ENCODE measurements at regions not wholly inside any gene's neighbourhood (a gene's known extent, or its start where the extent isn't known, plus 50 kb on each side); places are given as distances from the start of the nearest gene placed in this dataset.
"Not testable (repeated sequence)": the region's sequence is repeated elsewhere in the genome, so short reads cannot be mapped to it uniquely, and the experiment has no call there.

- no peak for DNase-seq (ENCODE audit: extremely low spot score)
- 32% methylated on average over 3 of the region's 3 CpGs for WGBS
- no peak overlapping the region for H3K27ac ChIP-seq (ENCODE audit: low read depth)
- no peak overlapping the region for H3K4me3 ChIP-seq (ENCODE audit: low read depth, low read length)
- H3K36me3 ChIP-seq (ENCODE audit: insufficient read depth): no peaks in the 10 kb centered on the region
- H3K4me1 ChIP-seq (ENCODE audit: insufficient read depth): no peaks in the 10 kb centered on the region
These were observed 144.0 kb upstream of the TBX18 start for GRCh38 chr6:84908304-84908904.

- 93% methylated on average over 3 of the region's 3 CpGs for WGBS
- no peak overlapping the region for H3K27ac ChIP-seq (ENCODE audit: low read depth)
- H3K4me1 ChIP-seq (ENCODE audit: insufficient read depth): no peaks in the 10 kb centered on the region
- no peaks in the 10 kb centered on the region for H3K36me3 ChIP-seq (ENCODE audit: insufficient read depth)
- no peak overlapping the region for H3K4me3 ChIP-seq (ENCODE audit: low read depth, low read length)
- no peak for DNase-seq (ENCODE audit: extremely low spot score)
These were observed 142.1 kb upstream of the TBX18 start for GRCh38 chr6:84906514-84906913.

- 38% methylated on average over 1 of the region's 1 CpG for WGBS
- Histone ChIP-seq H3K4me3 (ENCODE audit: low read depth, low read length) (no peak overlapping the region), H3K27ac (ENCODE audit: low read depth) (no peak overlapping the region), H3K36me3 (ENCODE audit: insufficient read depth) (no peaks in the 10 kb centered on the region), H3K4me1 (ENCODE audit: insufficient read depth) (no peaks in the 10 kb centered on the region)
- no peak for DNase-seq (ENCODE audit: extremely low spot score)
These were observed 141.4 kb upstream of the TBX18 start for GRCh38 chr6:84905823-84906222.

- Histone ChIP-seq H3K27ac (ENCODE audit: low read depth) (no peak overlapping the region), H3K36me3 (ENCODE audit: insufficient read depth) (no peaks in the 10 kb centered on the region)
- 88% methylated on average over 3 of the region's 3 CpGs for WGBS
These were observed 138.0 kb upstream of the TBX18 start for GRCh38 chr6:84902354-84902928.

GRCh38 chr6:84897988-84898594 is 133.7 kb upstream of the TBX18 start:
- Histone ChIP-seq H3K27ac (ENCODE audit: low read depth) (no peak overlapping the region), H3K4me3 (ENCODE audit: low read depth, low read length) (no peak overlapping the region), H3K36me3 (ENCODE audit: insufficient read depth) (no peaks in the 10 kb centered on the region), H3K4me1 (ENCODE audit: insufficient read depth) (no peaks in the 10 kb centered on the region)
- WGBS: 82% methylated on average over 3 of the region's 3 CpGs
- DNase-seq (ENCODE audit: extremely low spot score): no peak

More at GRCh38 chr6:84902354-84902928, 138.0 kb upstream of the TBX18 start:
- Histone ChIP-seq H3K4me3 (ENCODE audit: low read depth, low read length) (no peak overlapping the region), H3K4me1 (ENCODE audit: insufficient read depth) (no peaks in the 10 kb centered on the region)
- DNase-seq (ENCODE audit: extremely low spot score): no peak

- H3K4me1 ChIP-seq (ENCODE audit: insufficient read depth): no peaks in the 10 kb centered on the region
- 49% methylated on average over 1 of the region's 1 CpG for WGBS
- no peak for DNase-seq (ENCODE audit: extremely low spot score)
- H3K4me3 ChIP-seq (ENCODE audit: low read depth, low read length): no peak overlapping the region
- H3K27ac ChIP-seq (ENCODE audit: low read depth): no peak overlapping the region
- H3K36me3 ChIP-seq (ENCODE audit: insufficient read depth): no peaks in the 10 kb centered on the region
These were observed 132.6 kb upstream of the TBX18 start for GRCh38 chr6:84897011-84897410.

GRCh38 chr6:84892671-84893070 is 128.3 kb upstream of the TBX18 start:
- H3K4me1 ChIP-seq (ENCODE audit: insufficient read depth): no peaks in the 10 kb centered on the region
- WGBS: 53% methylated on average over 1 of the region's 1 CpG
- H3K4me3 ChIP-seq (ENCODE audit: low read depth, low read length): no peak overlapping the region
- no peak overlapping the region for H3K27ac ChIP-seq (ENCODE audit: low read depth)
- DNase-seq (ENCODE audit: extremely low spot score): no peak
- H3K36me3 ChIP-seq (ENCODE audit: insufficient read depth): no peaks in the 10 kb centered on the region

- H3K4me3 ChIP-seq (ENCODE audit: low read depth, low read length): no peak overlapping the region
These were observed 118.7 kb upstream of the TBX18 start for GRCh38 chr6:84882768-84883766.

GRCh38 chr6:84879385-84879784 is 115.0 kb upstream of the TBX18 start:
- not testable (repeated sequence) for H3K4me1 ChIP-seq (ENCODE audit: insufficient read depth); DNase-seq (ENCODE audit: extremely low spot score); H3K36me3 ChIP-seq (ENCODE audit: insufficient read depth); H3K27ac ChIP-seq (ENCODE audit: low read depth); H3K4me3 ChIP-seq (ENCODE audit: low read depth, low read length)

More at GRCh38 chr6:84882768-84883766, 118.7 kb upstream of the TBX18 start:
- H3K4me1 ChIP-seq (ENCODE audit: insufficient read depth): no peaks in the 10 kb centered on the region
- H3K27ac ChIP-seq (ENCODE audit: low read depth): no peak overlapping the region
- DNase-seq (ENCODE audit: extremely low spot score): no peak
- no peaks in the 10 kb centered on the region for H3K36me3 ChIP-seq (ENCODE audit: insufficient read depth)
- 80% methylated on average over 10 of the region's 10 CpGs for WGBS

- H3K4me1 ChIP-seq (ENCODE audit: insufficient read depth): no peaks in the 10 kb centered on the region
- WGBS: 62% methylated on average over 3 of the region's 3 CpGs
- no peak overlapping the region for H3K4me3 ChIP-seq (ENCODE audit: low read depth, low read length)
- no peak overlapping the region for H3K27ac ChIP-seq (ENCODE audit: low read depth)
- H3K36me3 ChIP-seq (ENCODE audit: insufficient read depth): no peaks in the 10 kb centered on the region
- no peak for DNase-seq (ENCODE audit: extremely low spot score)
These were observed 113.3 kb upstream of the TBX18 start for GRCh38 chr6:84877515-84878210.

GRCh38 chr6:84876723-84877514 is 112.5 kb upstream of the TBX18 start:
- Histone ChIP-seq H3K4me3 (ENCODE audit: low read depth, low read length) (no peak overlapping the region), H3K27ac (ENCODE audit: low read depth) (no peak overlapping the region), H3K36me3 (ENCODE audit: insufficient read depth) (no peaks in the 10 kb centered on the region), H3K4me1 (ENCODE audit: insufficient read depth) (no peaks in the 10 kb centered on the region)
- 84% methylated on average over 2 of the region's 2 CpGs for WGBS
- no peak for DNase-seq (ENCODE audit: extremely low spot score)

- no peaks in the 10 kb centered on the region for H3K4me1 ChIP-seq (ENCODE audit: insufficient read depth)
- no peak overlapping the region for H3K4me3 ChIP-seq (ENCODE audit: low read depth, low read length)
- DNase-seq (ENCODE audit: extremely low spot score): no peak
- 77% methylated on average over 4 of the region's 4 CpGs for WGBS
- H3K36me3 ChIP-seq (ENCODE audit: insufficient read depth): no peaks in the 10 kb centered on the region
- no peak overlapping the region for H3K27ac ChIP-seq (ENCODE audit: low read depth)
These were observed 108.8 kb upstream of the TBX18 start for GRCh38 chr6:84872996-84873723.

Data from urinary bladder (tissue), 3 donors.